Astrocyte (in vitro differentiated cells and primary cell): ENCODE measurements at regions not wholly inside any gene's neighbourhood (a gene's known extent, or its start where the extent isn't known, plus 50 kb on each side); places are given as distances from the start of the nearest gene placed in this dataset.
A peak's percentile ranks its signal among the peaks of the same experiment; 100 is the strongest.

Source experiments
- DNase-seq: peaks from one replicate; pipeline ENCODE4 v3.0.0-alpha.2; 2010; ENCODE audit warnings: low read depth
- FAIRE-seq: peaks from 2 replicates; lab custom pipeline; 2011; peaks lifted over from hg19 to GRCh38; lab: Jason Lieb, UNC
- H2AFZ ChIP-seq: 2 replicates; pipeline ENCODE4 v1.6.0; 2012; ENCODE audit warnings: low read depth, low read length, inconsistent platforms
- H3K27ac ChIP-seq: 2 replicates; pipeline ENCODE4 v1.5.1; 2011; ENCODE audit warnings: low read depth, low read length, inconsistent platforms
- H3K27me3 ChIP-seq: 2 replicates; pipeline ENCODE4 v1.6.0; 2011; ENCODE audit warnings: low read length, inconsistent platforms; ENCODE audit not compliant: insufficient read depth
- H3K36me3 ChIP-seq: 2 replicates; pipeline ENCODE4 v1.5.1; 2011; ENCODE audit warnings: low read length, inconsistent platforms; ENCODE audit not compliant: insufficient read depth
- H3K4me1 ChIP-seq: 2 replicates; pipeline ENCODE4 v1.5.1; 2011; ENCODE audit warnings: low read length, inconsistent platforms; ENCODE audit not compliant: insufficient read depth
- H3K4me2 ChIP-seq: 2 replicates; pipeline ENCODE4 v1.6.0; 2012; ENCODE audit warnings: low read length, inconsistent platforms
- H3K4me3 ChIP-seq: 2 replicates; pipeline ENCODE4 v1.5.1; 2011; ENCODE audit warnings: low read depth, mild to moderate bottlenecking, low read length, inconsistent platforms; ENCODE audit not compliant: insufficient read depth
- H3K79me2 ChIP-seq: 2 replicates; pipeline ENCODE4 v1.6.0; 2012; ENCODE audit warnings: mild to moderate bottlenecking, low read length, inconsistent platforms; ENCODE audit not compliant: insufficient read depth
- H3K9ac ChIP-seq: 2 replicates; pipeline ENCODE4 v1.6.0; 2012; ENCODE audit warnings: mild to moderate bottlenecking, low read length, inconsistent platforms
- H3K9me3 ChIP-seq: 2 replicates; pipeline ENCODE4 v1.5.1; 2012; ENCODE audit warnings: low read depth, mild to moderate bottlenecking, low read length, inconsistent platforms; ENCODE audit not compliant: insufficient read depth
- H4K20me1 ChIP-seq: 2 replicates; pipeline ENCODE4 v1.6.0; 2012; ENCODE audit warnings: low read length, inconsistent platforms; ENCODE audit not compliant: insufficient read depth
- H3K27ac Mint-ChIP-seq: one replicate; pipeline ENCODE4 v1.8.0; 2021; ENCODE audit warnings: mild to moderate bottlenecking, mixed read lengths; ENCODE audit not compliant: unreplicated experiment
- H3K27me3 Mint-ChIP-seq: one replicate; pipeline ENCODE4 v1.8.0; 2021; ENCODE audit warnings: low read depth, mixed read lengths; ENCODE audit not compliant: unreplicated experiment
- H3K36me3 Mint-ChIP-seq: one replicate; pipeline ENCODE4 v1.8.0; 2021; ENCODE audit warnings: low read depth, mixed read lengths; ENCODE audit not compliant: unreplicated experiment
- H3K4me1 Mint-ChIP-seq: one replicate; pipeline ENCODE4 v1.8.0; 2021; ENCODE audit warnings: low read depth, mixed read lengths; ENCODE audit not compliant: unreplicated experiment
- H3K4me3 Mint-ChIP-seq: one replicate; pipeline ENCODE4 v1.8.0; 2021; ENCODE audit warnings: mild to moderate bottlenecking, moderate library complexity, mixed read lengths; ENCODE audit not compliant: unreplicated experiment
- H3K9me3 Mint-ChIP-seq: one replicate; pipeline ENCODE4 v1.8.0; 2021; ENCODE audit warnings: mild to moderate bottlenecking, mixed read lengths; ENCODE audit not compliant: unreplicated experiment
- EZH2 ChIP-seq: IDR thresholded peaks from 2 replicates; pipeline ENCODE4 v1.6.1; 2012; ENCODE audit warnings: mild to moderate bottlenecking, low read length, inconsistent platforms; ENCODE audit not compliant: insufficient read depth
- TF ChIP-seq, protein P1 (sequence below): IDR thresholded peaks from 2 replicates; pipeline ENCODE4 v1.5.1; 2011; ENCODE audit warnings: low read depth, mild to moderate bottlenecking, inconsistent platforms, low read length, moderate library complexity; ENCODE audit not compliant: insufficient read depth

GRCh38 chr6:25154034-25154596 is 125.1 kb upstream of the CARMIL1 start:
- peaks cover 17% of the 10 kb centered on the region for H3K4me1 Mint-ChIP-seq
- H2AFZ ChIP-seq: no peak overlapping the region
- H3K27ac Mint-ChIP-seq: no peak overlapping the region
- no peak overlapping the region for H3K9ac ChIP-seq
- FAIRE-seq: no peak
- no peak overlapping the region for H3K4me3 Mint-ChIP-seq
- H3K9me3 Mint-ChIP-seq: peaks cover 19% of the 10 kb centered on the region
- no peaks in the 10 kb centered on the region for H3K79me2 ChIP-seq
- no peaks in the 10 kb centered on the region for H3K27me3 ChIP-seq
- DNase-seq: no peak
- H3K27ac ChIP-seq: no peak overlapping the region
- TF ChIP-seq, protein P1, sequence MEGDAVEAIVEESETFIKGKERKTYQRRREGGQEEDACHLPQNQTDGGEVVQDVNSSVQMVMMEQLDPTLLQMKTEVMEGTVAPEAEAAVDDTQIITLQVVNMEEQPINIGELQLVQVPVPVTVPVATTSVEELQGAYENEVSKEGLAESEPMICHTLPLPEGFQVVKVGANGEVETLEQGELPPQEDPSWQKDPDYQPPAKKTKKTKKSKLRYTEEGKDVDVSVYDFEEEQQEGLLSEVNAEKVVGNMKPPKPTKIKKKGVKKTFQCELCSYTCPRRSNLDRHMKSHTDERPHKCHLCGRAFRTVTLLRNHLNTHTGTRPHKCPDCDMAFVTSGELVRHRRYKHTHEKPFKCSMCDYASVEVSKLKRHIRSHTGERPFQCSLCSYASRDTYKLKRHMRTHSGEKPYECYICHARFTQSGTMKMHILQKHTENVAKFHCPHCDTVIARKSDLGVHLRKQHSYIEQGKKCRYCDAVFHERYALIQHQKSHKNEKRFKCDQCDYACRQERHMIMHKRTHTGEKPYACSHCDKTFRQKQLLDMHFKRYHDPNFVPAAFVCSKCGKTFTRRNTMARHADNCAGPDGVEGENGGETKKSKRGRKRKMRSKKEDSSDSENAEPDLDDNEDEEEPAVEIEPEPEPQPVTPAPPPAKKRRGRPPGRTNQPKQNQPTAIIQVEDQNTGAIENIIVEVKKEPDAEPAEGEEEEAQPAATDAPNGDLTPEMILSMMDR: no peak
- no peak for TF ChIP-seq EZH2
- no peak overlapping the region for H3K4me3 ChIP-seq
- H3K9me3 ChIP-seq: no peaks in the 10 kb centered on the region
- H3K36me3 Mint-ChIP-seq: peaks cover 3% of the 10 kb centered on the region
- H3K36me3 ChIP-seq: no peaks in the 10 kb centered on the region
- H4K20me1 ChIP-seq: no peaks in the 10 kb centered on the region
- no peaks in the 10 kb centered on the region for H3K4me1 ChIP-seq
- H3K4me2 ChIP-seq: no peak overlapping the region
- H3K27me3 Mint-ChIP-seq: no peaks in the 10 kb centered on the region

- no peak overlapping the region for H2AFZ ChIP-seq
- H3K27me3 Mint-ChIP-seq: no peaks in the 10 kb centered on the region
Observed at GRCh38 chr6:25155211-25155610, 124.0 kb upstream of the CARMIL1 start.

DNA sequence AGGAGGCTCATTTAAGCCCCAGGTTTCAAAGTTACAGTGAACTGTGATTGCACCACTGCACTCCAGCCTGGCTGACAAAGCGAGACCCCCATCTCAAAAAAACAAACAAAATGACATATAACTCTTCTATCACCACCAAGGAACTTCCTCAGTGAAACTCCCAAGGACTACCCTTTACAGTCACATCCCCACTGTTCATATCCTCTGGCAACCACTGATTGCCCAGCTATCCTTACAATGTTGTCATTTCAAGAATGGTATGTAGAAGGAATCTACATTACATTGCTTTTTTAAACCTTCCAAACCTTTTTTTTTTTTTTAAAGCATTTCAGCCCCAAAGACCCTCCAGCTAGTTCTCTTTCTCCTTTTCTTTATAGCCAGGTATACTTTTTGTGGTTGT is 123.1 kb upstream of the CARMIL1 start:
- Histone ChIP-seq H3K79me2 (no peaks in the 10 kb centered on the region), H3K4me3 (no peak overlapping the region), H3K9me3 (no peaks in the 10 kb centered on the region), H3K36me3 (no peaks in the 10 kb centered on the region), H3K27me3 (no peaks in the 10 kb centered on the region), H3K9ac (no peak overlapping the region), H2AFZ (no peak overlapping the region), H4K20me1 (no peaks in the 10 kb centered on the region), H3K4me2 (no peak overlapping the region), H3K27ac (no peak overlapping the region), H3K4me1 (no peaks in the 10 kb centered on the region)
- peaks cover 17% of the 10 kb centered on the region for H3K4me1 Mint-ChIP-seq
- peak overlapping the region; percentile 70 for H3K27ac Mint-ChIP-seq
- DNase-seq (peak; percentile 31), FAIRE-seq (no peak)
- TF ChIP-seq EZH2: no peak
- TF ChIP-seq, protein P1: no peak
- H3K36me3 Mint-ChIP-seq: peaks cover 3% of the 10 kb centered on the region
- H3K4me3 Mint-ChIP-seq: no peak overlapping the region
- no peaks in the 10 kb centered on the region for H3K27me3 Mint-ChIP-seq
- peaks cover 26% of the 10 kb centered on the region for H3K9me3 Mint-ChIP-seq

More at GRCh38 chr6:25155211-25155610, 124.0 kb upstream of the CARMIL1 start:
- Histone ChIP-seq H3K27me3 (no peaks in the 10 kb centered on the region), H3K4me2 (no peak overlapping the region), H3K9ac (no peak overlapping the region), H3K9me3 (no peaks in the 10 kb centered on the region), H3K36me3 (no peaks in the 10 kb centered on the region), H3K4me1 (no peaks in the 10 kb centered on the region), H3K79me2 (no peaks in the 10 kb centered on the region), H4K20me1 (no peaks in the 10 kb centered on the region), H3K27ac (no peak overlapping the region), H3K4me3 (no peak overlapping the region)
- FAIRE-seq (no peak), DNase-seq (no peak)
- no peak overlapping the region for H3K27ac Mint-ChIP-seq
- peaks cover 3% of the 10 kb centered on the region for H3K36me3 Mint-ChIP-seq
- peaks cover 17% of the 10 kb centered on the region for H3K4me1 Mint-ChIP-seq
- no peak overlapping the region for H3K4me3 Mint-ChIP-seq
- peaks cover 24% of the 10 kb centered on the region for H3K9me3 Mint-ChIP-seq
- TF ChIP-seq, protein P1: no peak
- TF ChIP-seq EZH2: no peak
